GM13976 (cell line): ENCODE measurements at regions not wholly inside any gene's neighbourhood (a gene's known extent, or its start where the extent isn't known, plus 50 kb on each side); places are given as distances from the start of the nearest gene placed in this dataset.

Experiments
- DNase-seq: peaks from one replicate; pipeline ENCODE4 v3.0.0; 2012; ENCODE audit warnings: low spot score
- CTCF ChIP-seq: IDR thresholded peaks from 2 replicates; pipeline ENCODE4 v1.5.1; 2012; ENCODE audit warnings: borderline replicate concordance, mild to moderate bottlenecking; ENCODE audit not compliant: insufficient read depth; ENCODE audit errors: extremely low read depth, missing control alignments, control extremely low read depth
- in situ Hi-C: fragments of 300-500 bp; cut with MboI; formaldehyde crosslinking; loops from one replicate; pipeline ENCODE4 v1.12.0; 2022; ENCODE audit warnings: low sequenced_read_pairs, mixed read lengths, inconsistent platforms; ENCODE audit not compliant: unreplicated experiment

GRCh38 chr6:10268611-10269310, 146.1 kb downstream of the TFAP2A start:
- in situ Hi-C loops: no loop called here
- TF ChIP-seq CTCF: no peak
- no peak for DNase-seq

DNA sequence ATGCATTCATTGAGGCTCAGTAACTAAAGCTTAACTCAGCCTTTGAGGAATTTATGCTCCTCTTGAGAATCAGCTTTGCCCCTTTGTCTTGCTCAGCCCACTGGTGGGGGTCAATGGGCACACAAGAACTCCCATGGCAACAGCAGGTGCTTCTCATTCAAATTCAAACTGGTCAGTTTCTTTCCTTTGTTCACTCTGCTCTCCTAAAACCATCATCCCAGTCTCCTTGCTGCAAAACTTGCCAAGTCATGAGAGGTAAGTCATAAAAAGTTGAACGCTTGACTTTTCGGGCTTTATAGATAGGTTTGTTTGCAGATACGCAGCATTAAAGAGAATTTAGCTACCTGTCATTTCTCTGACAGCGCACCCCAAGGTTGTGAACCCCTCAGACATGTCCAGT, 146.8 kb downstream of the TFAP2A start:
- in situ Hi-C loops: no loop called here
- no peak for DNase-seq
- no peak for TF ChIP-seq CTCF

DNA sequence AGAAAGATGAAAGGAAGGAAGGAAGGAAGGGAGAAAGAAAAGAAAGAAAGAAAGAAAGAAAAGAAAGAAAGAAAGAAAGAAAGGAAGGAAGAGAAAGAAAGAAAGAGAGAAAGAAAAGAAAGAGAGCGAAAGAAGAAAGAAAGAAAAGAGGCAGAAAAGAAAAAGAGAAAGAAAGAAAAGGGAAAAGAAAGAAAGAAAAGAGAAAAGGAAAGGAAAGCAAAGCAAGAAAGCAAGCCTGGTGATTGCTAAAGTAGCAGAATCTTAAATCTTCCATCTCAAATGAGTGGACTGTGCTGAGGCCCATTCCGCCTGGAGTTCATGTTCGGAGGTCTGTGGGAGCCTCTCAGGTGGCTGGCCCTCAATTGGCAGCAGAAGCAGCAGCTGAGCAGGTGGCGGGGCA, 148.4 kb downstream of the TFAP2A start:
- in situ Hi-C loops: no loop called here
- TF ChIP-seq CTCF: no peak

GRCh38 chr6:10266061-10266460, 148.8 kb downstream of the TFAP2A start:
- TF ChIP-seq CTCF: no peak
- no peak for DNase-seq
- in situ Hi-C loops: no loop called here

More for the DNA sequence above, 148.4 kb downstream of the TFAP2A start:
- DNase-seq: no peak

DNA sequence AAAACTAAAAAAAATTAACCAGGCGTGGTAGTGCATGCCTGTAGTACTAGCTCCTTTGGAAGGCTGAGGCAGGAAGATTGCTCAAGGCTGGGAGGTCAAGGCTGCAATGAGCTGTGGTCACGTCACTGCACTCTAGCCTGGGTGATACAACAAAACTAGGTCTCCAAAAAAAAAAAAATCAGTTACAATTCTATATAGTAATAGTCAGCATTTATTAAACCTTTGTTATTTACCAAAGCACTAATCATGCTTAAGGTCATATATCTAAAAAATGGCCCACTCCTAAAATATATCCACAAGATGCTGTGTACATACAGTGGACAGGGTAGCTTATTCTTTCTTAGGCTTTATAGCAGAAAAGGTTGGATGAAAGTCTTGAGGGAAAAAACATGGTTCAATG, 152.4 kb downstream of the TFAP2A start:
- no peak for TF ChIP-seq CTCF
- in situ Hi-C loops: no loop called here
- no peak for DNase-seq

DNA sequence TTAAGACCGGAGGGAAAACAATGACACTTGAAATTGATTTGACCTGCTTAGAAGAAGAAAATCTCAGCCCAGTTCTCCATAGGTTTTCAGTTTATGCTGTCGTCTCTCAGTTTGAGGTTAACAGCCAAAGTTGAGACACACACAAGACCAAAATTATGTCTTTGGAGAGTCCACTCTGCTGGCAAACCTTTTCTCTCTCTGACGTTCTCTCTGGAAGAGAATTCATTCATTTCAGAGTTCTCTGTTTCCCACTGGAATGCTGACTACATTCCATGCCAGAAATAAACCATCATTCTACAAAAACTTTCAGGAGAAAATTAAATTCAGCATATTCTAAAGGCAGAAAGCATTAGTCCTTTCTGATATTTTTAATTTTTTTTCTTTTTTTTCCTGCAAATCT, 155.2 kb downstream of the TFAP2A start:
- no peak for DNase-seq
- TF ChIP-seq CTCF: no peak
- in situ Hi-C loops: no loop called here
